AG08396 (cell line): ENCODE measurements at regions not wholly inside any gene's neighbourhood (a gene's known extent, or its start where the extent isn't known, plus 50 kb on each side); places are given as distances from the start of the nearest gene placed in this dataset.

Experiments
- DNase-seq: peaks from one replicate; pipeline ENCODE4 v3.0.0; 2012; ENCODE audit warnings: low spot score, mixed read lengths

DNA sequence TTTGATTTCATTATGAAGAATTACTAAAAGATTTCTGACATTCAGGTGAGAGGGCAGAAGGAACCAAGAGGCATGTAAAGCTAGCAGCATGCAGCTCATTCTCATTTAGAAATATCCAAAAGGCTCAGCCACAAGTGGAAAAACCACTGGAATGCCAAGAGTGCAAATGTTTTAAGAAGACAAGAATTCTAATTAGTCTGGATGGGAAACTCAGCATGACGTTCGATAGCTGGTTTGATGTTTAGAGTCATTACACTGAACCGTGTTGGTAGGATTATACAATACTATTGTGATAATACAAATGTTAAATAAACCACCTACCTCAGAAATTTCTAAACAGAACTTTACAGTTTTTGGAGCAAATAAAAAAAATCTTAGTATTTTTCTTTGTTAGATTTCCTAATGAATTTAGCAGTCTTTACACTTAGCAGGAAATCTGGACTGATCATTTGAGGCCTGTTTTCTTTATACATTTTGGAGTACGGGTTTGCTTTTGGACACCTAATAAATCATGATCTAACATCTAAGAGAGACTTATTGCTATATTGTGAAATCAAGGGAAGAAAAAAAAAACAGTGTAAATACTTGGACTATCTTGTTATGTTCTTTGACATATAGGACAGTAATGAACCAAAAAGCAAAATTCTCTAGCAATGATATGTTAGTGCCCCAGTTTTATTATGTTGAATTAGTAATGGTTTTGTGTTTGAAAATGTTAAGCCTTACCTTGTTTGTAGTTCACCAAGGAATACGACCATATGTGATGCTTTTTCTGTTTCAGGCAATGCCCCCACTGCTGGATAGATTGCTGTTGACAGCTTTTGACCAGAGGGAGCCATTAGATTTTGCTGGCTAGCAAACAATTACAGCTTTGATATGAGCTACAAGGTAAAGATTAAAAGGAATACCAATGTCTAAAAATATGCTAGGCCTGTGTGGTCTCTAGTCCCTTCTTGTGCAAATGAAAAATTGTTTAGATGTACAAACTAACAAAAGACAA, 354.1 kb upstream of the SEMA3A start:
- peak; percentile 23 for DNase-seq

DNA sequence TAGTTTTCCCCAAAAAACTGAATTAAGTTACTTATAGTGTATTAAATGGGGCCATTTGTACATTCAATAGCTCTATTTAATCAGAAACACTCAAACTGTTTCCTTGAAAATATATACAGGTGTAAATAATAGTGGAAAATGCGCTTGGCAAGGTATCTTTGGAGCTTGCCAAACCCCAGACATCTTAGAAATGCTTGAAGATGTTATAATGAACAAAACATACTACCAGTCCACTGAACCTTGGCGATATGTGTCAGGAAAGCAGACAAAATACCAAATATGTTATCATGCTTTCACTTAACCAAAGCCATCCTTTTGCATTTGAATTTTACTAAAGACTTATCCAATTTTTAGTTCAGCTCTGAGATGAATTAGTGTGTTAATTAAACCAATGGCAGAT, 352.7 kb upstream of the SEMA3A start:
- no peak for DNase-seq

DNA sequence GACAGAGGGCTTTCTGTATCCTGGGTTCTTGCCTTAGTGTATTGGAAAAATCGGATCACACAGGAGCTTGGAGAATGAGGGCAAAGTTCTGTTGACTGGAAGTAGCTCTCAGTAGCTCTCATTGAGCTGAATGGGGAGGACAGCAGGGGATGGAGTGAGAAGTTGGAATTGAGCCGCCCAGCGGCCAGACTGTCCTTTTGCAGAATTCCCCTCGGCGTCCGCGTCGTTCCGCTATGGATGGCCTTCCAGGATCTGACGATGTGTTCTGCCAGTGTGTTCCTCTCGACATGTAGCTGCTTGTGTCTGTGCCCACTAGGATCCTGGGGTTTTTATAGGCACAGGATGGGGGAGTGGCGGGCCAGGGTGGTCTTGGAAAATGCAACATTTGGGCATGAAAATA, 351.8 kb upstream of the SEMA3A start:
- DNase-seq: no peak

DNA sequence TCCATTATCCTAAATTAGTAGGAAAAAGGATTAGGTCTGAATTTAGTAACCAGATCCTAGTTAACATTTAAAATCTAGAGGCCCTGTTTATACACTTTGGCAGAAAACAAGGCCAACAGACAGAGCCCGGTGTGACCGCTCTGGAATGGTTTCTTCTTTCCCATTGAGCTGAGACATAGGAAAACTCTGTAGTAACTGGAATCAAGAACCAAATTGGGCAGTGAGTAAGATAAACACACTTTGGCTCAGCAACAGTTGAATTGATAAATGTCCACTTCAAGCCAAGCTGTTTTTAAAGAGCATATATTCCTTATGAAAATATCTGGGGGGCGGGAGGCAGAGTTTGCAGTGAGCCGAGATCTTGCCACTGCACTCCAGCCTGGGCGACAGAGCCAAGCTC, 343.7 kb upstream of the SEMA3A start:
- no peak for DNase-seq

DNA sequence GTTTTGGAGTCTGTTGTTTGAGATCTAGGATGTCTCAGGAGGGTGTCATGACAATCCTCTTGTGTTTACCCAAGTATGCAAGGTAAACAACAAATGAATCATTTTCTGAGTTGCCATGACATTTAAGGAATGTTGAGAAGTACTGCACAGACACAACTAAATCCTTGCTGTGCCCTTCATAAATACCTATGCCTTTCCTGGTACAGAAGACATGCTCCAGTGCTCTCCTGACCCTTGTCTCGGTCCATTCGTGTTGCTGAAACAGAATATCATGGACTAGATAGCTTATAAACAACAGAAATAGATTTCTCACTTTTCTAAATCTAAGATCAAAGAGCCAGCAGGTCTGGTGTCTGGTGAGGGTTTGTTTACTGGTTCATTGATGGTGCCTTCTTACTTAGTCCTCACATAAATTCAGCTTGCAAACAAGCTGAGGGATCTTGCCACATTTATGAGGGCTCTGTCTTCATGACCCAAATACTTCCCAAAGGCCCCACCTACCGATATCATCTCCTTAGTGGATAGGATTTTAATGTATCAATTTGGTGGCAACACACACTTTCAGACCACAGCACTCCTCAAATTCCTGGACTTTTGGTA, 341.8 kb upstream of the SEMA3A start:
- no peak for DNase-seq

DNA sequence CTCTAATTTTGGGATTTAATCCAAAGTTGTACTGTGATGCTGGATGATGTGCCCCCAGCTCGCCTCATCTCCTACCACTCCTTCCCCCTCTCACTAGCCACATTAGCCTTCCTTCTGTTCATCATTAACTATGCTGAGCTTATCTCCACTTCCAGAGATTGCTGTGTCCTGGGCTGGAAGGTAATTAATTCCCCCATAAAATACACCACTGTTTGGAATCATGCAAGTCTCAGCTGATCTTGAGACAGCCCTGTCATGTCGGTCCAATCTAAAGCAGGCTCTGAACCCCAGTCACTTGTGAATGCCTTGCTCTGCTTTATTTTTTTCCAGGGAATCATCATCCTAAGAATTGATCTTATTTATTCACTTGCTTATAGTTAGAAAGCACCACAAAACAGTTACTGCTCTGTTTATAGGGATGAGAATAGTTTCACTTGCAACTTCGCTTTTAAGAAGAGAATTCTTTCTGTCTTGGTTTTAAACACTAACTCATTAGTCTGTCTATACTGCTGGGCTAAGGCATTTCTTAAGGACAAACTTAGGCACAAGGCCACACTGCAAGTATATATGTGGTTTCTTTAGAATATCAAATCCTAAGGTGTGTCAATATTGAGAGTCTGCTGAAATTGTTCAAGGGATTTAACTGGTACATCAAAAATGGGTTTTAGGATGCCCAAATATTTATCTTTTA, 341.1 kb upstream of the SEMA3A start:
- no peak for DNase-seq

DNA sequence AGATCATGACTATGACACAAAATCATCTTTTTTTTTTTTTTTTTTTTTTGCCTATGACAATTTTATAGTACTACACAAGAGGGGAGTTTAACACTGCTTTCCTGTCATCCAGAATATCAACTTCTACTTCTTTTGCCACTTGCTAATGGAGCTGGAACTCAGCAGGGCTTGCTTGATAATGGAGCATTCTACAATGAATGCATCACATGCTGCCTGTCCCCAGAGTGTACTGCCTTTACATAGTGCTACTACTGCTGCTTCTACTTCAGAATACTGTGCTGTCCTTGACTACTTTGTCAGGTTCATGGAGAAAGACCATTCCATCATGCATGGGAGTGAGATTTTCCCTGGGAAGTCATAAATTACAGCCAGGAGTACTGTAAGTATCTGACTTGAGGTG, 338.6 kb upstream of the SEMA3A start:
- DNase-seq: no peak

DNA sequence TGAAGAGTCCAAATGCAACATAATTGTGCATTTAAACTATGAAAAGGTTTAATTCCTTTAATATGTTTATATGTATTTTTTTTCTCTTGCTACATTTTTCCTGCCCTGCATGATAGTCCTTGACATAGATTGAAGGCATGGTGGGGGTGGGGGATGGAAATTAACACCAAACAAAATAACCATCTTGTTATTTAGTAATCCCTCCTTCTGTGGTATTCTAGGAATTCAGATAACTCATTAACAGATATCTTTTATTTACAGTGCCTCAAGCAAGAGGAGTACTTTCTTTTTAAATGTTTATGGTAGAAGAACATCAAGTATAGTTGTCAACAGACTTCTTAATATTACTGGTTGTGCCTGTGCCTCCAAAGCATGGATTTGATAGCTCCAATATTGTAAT, 337.6 kb upstream of the SEMA3A start:
- no peak for DNase-seq

DNA sequence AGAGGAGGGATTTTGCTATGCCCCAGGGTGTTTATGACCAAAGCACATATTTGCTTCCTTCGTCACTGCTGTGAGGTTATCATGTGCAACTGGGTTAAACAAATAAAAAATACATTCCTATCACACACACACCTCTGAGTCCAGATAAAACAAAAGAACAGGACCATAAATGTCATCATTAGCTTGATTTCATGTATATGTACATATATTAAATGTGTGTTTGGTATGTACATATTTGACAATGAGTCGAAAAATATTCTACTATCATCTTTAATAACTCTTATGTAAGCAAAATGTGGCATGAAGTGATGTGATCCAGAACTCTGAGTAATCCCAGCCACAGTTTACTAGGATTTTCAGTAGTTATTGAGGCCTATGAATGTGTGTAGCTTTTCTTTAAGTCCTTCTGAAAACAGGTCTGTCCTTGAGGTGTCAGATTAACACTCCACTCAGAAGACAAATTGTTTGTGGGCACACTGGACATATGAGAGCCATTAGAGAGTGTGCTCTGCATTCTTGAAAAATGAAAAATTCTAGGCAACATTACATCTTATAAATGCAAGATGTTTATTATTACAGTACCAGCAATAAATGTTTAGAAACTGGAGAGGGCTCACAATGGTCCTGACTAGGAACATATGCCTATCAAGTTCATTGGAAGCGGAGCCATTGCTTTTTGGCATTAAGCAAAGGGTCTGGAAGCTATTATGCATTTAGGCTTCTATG, 335.1 kb upstream of the SEMA3A start:
- peak; percentile 25 for DNase-seq

DNA sequence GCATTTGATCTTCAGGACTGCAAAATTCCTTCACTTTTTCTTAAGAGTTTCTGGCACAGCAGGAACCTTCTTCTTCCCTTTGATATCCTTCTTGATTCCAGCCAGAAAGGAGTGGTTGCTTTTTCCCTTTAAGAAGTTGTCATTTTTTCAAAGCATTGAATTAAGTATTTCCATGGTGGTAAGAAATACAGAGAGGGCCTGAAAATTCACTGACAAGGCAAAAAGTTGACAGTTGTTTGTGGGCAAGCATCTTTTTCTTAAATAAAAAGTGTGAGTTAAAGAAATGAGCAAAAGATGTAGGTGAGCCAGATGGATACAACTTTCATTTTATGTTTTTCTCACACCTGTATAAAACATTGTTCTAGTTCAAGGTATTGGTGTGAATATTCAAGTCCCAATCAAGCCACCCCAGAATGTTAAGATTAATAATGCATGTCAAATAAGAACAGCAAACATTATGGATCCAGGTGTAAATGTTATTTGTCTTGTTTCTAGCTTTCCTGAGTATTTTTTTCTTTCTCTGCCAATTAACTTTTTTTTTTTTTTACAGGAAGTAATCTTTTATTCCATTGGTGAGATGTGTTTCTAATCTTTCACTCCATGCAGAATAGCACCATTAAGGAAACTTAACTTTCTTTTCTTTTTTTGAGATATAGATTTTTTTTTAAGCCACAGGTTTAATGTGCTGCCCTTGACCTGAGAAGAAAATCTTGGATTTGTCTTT, 334.3 kb upstream of the SEMA3A start:
- no peak for DNase-seq

DNA sequence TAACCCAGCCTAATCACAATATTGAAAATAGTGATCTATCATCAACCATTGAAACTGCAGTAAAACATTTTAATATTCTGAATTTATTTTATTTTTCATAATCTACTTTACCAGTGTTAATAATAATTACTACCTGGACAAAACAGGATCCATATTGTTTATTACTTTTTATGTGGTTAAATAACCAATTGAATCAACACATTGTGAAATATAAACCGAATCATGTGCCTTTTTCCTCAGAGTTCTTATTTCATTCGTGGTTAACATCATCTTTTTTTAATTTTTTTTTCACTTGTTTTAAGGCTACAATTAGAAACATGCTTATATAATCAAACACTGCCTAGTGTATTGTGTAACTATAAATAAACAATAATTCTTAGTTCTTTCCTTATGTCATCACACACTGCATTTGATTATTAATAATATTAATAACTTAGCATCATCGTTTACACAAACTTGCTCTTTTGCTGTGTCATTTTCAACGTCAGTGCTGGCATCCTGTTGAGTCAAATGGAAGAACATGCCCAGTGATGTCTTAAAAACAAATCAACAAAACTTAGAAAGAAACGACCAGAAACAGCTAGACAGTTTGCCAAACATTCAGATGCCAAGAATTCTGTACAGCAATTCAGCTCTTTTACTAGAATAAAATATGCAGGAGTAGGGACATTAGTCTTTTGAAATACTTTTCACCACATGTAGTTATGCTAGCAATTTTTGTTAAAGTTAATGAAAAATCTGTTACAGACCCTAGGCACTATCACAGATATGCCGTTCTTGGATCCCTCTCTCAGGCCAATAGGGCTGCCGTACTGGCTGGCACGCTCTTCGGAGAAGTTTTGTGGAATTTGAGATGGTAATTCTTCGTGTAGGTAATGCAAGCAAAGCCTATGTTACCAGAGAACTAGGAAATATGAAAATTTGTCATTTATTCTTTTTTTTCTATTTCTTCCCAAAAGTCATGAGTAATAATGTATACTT, 330.4 kb upstream of the SEMA3A start:
- peak; percentile 21 for DNase-seq

DNA sequence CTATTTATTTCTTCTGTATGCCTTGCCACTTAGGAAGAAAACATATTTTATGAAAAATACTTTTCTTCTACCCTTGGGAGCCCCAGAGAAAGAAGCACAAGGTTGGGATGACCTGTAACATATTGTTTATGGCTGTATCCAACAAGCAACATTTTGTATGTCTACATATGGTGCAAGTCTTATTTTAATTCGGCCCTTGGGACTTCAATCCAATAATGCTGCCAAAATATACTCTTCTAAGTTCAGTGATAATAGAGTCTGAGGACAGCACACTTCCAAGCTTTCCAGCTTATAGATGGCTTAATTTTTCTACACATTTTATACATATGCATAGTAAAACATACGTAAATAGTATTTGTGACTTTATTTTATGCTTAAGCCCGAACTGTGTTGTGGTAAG, 318.5 kb upstream of the SEMA3A start:
- DNase-seq: no peak

DNA sequence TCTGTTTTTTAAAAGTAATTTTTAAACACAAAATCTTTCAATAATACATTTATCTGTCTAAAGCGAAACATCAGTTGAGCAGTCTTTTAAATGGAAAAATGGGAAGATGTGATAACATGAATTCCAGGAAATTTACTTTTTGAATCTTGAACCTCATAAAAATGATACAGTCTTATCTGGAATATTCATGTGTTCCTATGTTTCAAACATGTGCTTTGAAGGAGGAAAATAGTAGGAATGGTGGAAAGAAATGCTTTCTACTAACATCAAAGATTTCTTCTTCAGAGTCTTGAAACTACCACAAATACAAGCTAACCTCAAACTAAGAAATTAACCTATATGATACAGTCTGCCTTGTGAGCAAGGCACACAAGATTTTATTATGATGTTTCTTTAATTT, 317.5 kb upstream of the SEMA3A start:
- no peak for DNase-seq

DNA sequence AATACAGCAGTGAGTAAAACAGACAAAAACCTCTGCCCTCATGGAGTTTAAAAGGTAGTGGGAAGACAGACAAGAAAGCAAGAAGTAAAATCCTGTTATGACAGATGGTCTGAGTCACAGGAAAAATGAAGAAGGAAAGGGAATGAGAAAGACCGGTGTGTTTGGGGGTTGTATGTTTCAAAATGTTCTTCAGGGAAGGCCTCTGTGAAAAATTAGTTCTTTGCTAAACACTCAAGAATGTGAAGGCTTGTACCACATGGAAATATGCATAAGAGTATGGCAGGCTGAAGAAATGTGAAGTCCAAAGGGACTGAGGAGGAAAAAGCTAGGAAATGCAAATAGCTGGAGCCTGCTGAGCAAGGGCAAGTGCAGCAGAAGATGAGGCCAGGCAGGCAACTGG, 315.9 kb upstream of the SEMA3A start:
- peak; percentile 12 for DNase-seq

DNA sequence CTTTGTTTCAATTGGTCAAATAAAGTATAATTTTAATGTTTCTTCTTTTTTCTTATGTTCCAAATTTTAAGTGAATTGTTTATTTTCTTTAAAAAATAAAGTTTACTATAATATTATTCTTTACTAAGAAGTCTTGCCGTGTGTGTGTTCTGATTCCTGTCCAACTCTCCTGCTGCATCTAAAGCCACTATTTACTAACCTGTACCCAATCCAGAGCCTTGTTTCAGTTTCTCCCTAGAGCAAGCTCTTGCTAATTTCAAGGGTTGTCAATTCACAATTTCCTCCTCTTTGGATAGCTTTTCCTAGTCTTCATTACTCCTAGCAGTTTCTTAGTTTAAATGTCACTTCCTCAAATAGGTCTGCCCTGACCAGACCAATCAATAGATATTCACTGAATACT, 314.9 kb upstream of the SEMA3A start:
- DNase-seq: no peak

DNA sequence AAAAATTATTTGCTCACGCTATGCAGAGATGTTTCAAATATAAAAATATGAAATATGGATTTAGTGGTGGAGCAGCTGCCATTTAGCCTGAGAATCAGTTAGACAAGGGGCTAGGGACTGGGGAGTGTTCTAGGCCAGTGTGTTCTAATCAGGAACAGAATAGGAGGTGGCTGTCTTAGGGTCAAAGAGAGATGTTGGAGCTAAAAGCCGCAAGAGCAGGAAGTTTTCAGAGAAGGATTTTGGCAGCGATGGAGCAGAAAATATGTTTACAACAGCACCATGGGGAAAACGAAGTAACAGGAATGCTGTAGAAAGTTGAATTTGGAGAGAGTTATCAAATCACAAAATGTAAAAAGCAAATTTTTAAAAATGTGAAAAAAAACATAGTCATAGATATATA, 314.0 kb upstream of the SEMA3A start:
- no peak for DNase-seq

DNA sequence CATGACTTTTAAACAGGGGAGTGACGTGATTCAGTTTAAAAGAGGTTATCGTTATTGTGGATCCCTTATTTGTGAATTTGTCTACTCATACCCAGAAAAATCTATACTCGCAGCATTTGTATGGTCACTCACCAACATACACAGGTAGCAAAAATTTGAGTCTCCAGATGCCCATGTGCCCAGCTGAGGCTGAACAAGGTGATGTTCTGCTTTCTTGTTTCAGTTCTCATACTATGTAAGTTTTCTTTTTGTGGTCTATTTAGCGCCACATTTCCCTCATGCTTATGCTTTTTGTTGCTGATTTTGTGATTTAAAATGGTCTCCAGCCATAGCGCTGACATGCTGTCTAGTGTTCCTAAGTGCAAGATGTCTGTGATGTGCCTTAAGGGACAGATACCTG, 312.9 kb upstream of the SEMA3A start:
- DNase-seq: no peak

DNA sequence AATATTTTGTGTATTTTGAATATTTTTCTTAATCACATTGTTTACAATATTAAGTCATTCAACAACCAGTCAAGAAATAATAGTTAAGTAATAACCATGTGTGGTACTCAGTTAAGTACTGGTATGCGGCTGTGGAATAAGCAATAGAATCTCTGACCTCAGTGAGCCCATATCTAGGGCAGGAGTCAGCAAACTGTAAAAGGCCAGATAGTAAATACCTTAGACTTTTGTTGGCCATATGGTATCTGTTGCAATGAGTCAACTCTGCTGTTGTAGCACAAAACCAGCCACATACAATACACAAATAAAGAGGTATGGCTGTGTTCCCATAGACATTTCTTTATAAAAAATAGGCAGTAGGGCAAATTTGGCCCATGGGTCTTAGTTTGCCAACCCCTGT, 311.6 kb upstream of the SEMA3A start:
- DNase-seq: no peak

DNA sequence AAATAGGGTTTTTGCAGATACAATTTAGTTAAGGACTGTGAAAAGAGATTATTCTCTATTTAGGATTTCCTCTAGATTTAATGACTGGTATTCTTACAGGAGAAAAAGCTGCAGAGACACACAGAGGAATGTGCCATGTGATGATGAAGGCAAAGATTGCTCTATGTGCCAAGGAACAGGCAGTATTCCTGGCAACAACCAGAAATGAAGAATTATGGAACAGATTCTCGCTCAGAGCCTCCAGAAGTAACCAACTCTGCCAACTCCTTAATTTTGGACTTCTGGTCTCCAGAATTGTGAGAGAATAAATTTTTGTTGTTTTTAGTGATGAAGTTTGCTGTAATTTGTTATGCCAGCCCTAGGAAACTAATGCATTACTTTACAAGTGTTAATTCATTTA, 307.6 kb upstream of the SEMA3A start:
- no peak for DNase-seq

DNA sequence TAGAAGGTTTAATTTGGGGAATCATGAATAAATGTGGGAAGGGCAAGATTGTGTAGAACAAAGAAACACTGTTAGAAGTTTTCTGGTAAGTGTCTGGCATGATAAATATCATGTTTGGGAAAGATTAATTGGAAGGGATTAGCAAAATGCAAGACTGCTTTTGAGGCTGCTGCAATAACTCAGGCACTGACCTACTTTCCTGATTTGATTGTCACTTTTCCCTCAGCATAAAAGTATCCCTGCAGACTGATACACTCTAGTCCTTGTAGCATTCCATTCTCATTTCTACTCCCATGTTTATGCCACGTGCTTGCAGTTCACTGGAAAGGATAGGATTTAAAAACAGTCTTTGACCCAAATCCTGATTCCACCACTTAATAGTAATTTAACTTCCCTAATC, 303.3 kb upstream of the SEMA3A start:
- no peak for DNase-seq
